MCF 10A (cell line): ENCODE measurements at regions not wholly inside any gene's neighbourhood (a gene's known extent, or its start where the extent isn't known, plus 50 kb on each side); places are given as distances from the start of the nearest gene placed in this dataset.
"Not testable (repeated sequence)": the region's sequence is repeated elsewhere in the genome, so short reads cannot be mapped to it uniquely, and the experiment has no call there.

Experiments used
- BruUV-seq: library from RNA; stranded (reverse); fragments of 400-500 nt; replicated peaks from 2 replicates; lab custom pipeline; 2021; lab: Mats Ljungman, UMichigan
- CTCF ChIA-PET: fragments of 300-600 bp; sonication (Branson Sonifier 250); formaldehyde crosslinking; extraction: SDS; loops from one replicate; lab custom pipeline; 2021; ENCODE audit warnings: antibody characterized with exemption, inconsistent platforms; lab: Yijun Ruan, JAX
- POLR2A ChIA-PET: fragments of 300-600, 350-650 bp; sonication (Branson Sonifier 250); formaldehyde crosslinking; extraction: SDS; loops from one replicate; lab custom pipeline; 2020; ENCODE audit warnings: antibody characterized with exemption, inconsistent platforms; lab: Yijun Ruan, JAX
- DNase-seq: peaks from one replicate; pipeline ENCODE4 v3.0.0-alpha.2; 2018; ENCODE audit not compliant: unreplicated experiment
- H3K27ac Mint-ChIP-seq: one replicate; pipeline ENCODE4 v1.8.0; 2022; ENCODE audit warnings: mild to moderate bottlenecking, low read depth, mixed read lengths; ENCODE audit not compliant: unreplicated experiment
- H3K27me3 Mint-ChIP-seq: one replicate; pipeline ENCODE4 v1.8.0; 2022; ENCODE audit warnings: mixed read lengths; ENCODE audit not compliant: insufficient read depth, unreplicated experiment
- H3K36me3 Mint-ChIP-seq: one replicate; pipeline ENCODE4 v1.8.0; 2022; ENCODE audit warnings: mild to moderate bottlenecking, moderate library complexity, mixed read lengths; ENCODE audit not compliant: insufficient read depth, unreplicated experiment
- H3K4me1 Mint-ChIP-seq: one replicate; pipeline ENCODE4 v1.8.0; 2022; ENCODE audit warnings: mixed read lengths; ENCODE audit not compliant: insufficient read depth, unreplicated experiment
- H3K4me3 Mint-ChIP-seq: one replicate; pipeline ENCODE4 v1.8.0; 2022; ENCODE audit warnings: mild to moderate bottlenecking, moderate library complexity, mixed read lengths; ENCODE audit not compliant: unreplicated experiment
- H3K9me3 Mint-ChIP-seq: one replicate; pipeline ENCODE4 v1.8.0; 2022; ENCODE audit warnings: mixed read lengths; ENCODE audit not compliant: unreplicated experiment
- intact Hi-C: fragments of 100-400 bp; cut with micrococcal nuclease; formaldehyde crosslinking; loops from 2 replicates; pipeline ENCODE4 v1.14.1; 2022
- TF ChIP-seq, protein P1 (sequence below): fragments of 200-600 bp; IDR thresholded peaks from one replicate; pipeline ENCODE4 v1.8.0; 2022; ENCODE audit warnings: antibody characterized with exemption, mild to moderate bottlenecking; ENCODE audit not compliant: unreplicated experiment

DNA sequence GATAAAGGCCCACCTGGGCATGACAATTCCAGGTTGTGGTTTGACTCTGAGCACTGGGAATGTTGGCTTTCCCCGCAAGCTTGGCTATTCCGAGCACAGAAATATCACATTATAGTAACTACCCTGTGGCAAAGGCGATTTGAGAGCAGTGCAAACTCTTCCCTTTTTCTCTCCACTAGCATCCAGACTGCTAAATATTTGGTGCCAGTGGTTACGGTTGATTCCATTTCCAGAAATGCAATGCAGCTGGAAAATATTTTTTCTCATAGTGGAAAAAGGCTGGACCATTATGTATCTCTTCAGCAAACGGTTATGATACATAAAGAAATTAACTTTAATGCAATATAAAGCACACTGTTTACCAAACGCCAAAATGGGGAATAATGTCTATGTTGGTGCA lies 158.0 kb downstream of the ENC1 start:
- POLR2A ChIA-PET: no interaction called here
- no peaks in the 10 kb centered on the region for H3K27me3 Mint-ChIP-seq
- no peak for DNase-seq
- intact Hi-C loops: no loop called here
- H3K4me3 Mint-ChIP-seq: no peak overlapping the region
- no peaks in the 10 kb centered on the region for H3K36me3 Mint-ChIP-seq
- CTCF ChIA-PET: interaction anchor here (0.7 kb wide), 1 partner anchor 426 kb away, joined by 4 read pairs; no protein-coding TSS in a partner anchor
- H3K9me3 Mint-ChIP-seq: no peaks in the 10 kb centered on the region
- no TSS peak for BruUV-seq
- TF ChIP-seq, protein P1, sequence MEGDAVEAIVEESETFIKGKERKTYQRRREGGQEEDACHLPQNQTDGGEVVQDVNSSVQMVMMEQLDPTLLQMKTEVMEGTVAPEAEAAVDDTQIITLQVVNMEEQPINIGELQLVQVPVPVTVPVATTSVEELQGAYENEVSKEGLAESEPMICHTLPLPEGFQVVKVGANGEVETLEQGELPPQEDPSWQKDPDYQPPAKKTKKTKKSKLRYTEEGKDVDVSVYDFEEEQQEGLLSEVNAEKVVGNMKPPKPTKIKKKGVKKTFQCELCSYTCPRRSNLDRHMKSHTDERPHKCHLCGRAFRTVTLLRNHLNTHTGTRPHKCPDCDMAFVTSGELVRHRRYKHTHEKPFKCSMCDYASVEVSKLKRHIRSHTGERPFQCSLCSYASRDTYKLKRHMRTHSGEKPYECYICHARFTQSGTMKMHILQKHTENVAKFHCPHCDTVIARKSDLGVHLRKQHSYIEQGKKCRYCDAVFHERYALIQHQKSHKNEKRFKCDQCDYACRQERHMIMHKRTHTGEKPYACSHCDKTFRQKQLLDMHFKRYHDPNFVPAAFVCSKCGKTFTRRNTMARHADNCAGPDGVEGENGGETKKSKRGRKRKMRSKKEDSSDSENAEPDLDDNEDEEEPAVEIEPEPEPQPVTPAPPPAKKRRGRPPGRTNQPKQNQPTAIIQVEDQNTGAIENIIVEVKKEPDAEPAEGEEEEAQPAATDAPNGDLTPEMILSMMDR: no peak
- no peaks in the 10 kb centered on the region for H3K4me1 Mint-ChIP-seq
- no peak overlapping the region for H3K27ac Mint-ChIP-seq

DNA sequence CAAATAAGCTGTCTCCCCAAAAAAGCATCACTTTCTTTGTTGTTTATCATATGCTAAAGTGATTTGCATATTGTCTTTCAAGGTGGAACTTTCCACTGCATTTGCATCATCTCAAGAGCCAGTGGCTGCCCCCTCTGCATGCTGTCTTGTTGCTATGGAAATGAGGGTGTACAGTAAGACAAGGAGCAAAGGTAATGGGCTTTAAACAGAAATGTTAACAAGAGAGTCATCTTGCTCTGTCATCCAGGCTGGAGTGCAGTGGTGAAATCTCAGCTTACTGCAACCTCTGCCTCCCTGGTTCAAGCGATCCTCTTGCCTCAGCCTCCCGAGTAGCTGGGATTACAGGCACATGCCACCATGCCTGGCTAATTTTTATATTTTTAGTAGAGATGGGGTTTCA lies 159.2 kb downstream of the ENC1 start:
- POLR2A ChIA-PET: interaction anchor here (0.6 kb wide), 1 partner anchor 716 kb away, joined by 3 read pairs; no protein-coding TSS in a partner anchor
- intact Hi-C loops, H3K4me1 Mint-ChIP-seq, DNase-seq, H3K36me3 Mint-ChIP-seq, H3K9me3 Mint-ChIP-seq, BruUV-seq, H3K4me3 Mint-ChIP-seq, H3K27me3 Mint-ChIP-seq, H3K27ac Mint-ChIP-seq: not testable (repeated sequence)
- CTCF ChIA-PET: interaction anchor here (0.7 kb wide), 1 partner anchor 99 kb away, joined by 3 read pairs; no protein-coding TSS in a partner anchor

DNA sequence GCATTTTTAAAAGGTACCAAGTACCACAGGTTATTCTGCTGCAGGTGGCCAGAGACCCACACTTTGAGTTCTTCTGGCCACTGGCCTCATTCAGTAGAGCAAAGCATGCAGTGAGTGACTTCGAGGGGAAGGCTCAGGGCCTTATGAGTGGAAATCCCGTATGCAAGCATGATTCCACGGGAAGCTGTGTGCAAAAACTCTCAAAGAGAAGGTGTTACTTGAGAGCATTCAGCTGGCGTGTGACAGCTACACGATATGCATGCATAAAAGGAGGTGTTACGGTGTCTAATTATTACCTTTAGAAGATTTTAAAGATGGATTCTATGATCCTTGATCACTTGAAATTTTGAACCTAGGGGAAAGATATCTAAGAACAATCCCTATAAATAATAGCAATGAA lies 160.3 kb downstream of the ENC1 start:
- Mint-ChIP-seq H3K9me3 (no peaks in the 10 kb centered on the region), H3K4me3 (no peak overlapping the region), H3K4me1 (no peaks in the 10 kb centered on the region), H3K36me3 (no peaks in the 10 kb centered on the region), H3K27me3 (peaks cover 10% of the 10 kb centered on the region), H3K27ac (no peak overlapping the region)
- TF ChIP-seq, protein P1: no peak
- POLR2A ChIA-PET: no interaction called here
- BruUV-seq: no TSS peak
- CTCF ChIA-PET: no interaction called here
- intact Hi-C loops: no loop called here
- DNase-seq: no peak

DNA sequence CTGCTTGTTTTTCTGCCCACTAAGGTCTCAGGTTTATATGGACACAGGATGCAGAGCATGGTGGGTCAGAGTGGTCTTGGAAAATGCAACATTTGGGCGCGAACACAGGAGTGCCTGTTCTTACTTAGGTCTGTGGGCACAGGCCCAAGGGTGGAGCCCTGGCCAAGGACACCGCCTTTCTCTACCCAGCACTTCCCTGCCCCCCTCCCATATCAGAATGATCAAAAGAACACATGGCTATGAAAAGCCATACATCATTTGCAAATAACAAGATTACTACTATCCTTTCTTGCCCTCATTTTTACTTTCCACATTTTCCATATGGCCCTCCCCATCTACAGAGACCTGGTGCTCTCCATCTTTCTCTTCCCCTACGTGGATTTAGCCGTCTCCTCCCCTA lies 162.2 kb downstream of the ENC1 start:
- intact Hi-C loops: no loop called here
- no peak for DNase-seq
- H3K4me3 Mint-ChIP-seq: no peak overlapping the region
- ChIA-PET POLR2A (no interaction called here), CTCF (no interaction called here)
- BruUV-seq: no TSS peak
- no peak overlapping the region for H3K27ac Mint-ChIP-seq
- H3K9me3 Mint-ChIP-seq: no peaks in the 10 kb centered on the region
- H3K4me1 Mint-ChIP-seq: no peaks in the 10 kb centered on the region
- H3K27me3 Mint-ChIP-seq: peaks cover 10% of the 10 kb centered on the region
- TF ChIP-seq, protein P1: no peak
- no peaks in the 10 kb centered on the region for H3K36me3 Mint-ChIP-seq

- no TSS peak for BruUV-seq
- TF ChIP-seq, protein P1: no peak
- intact Hi-C loops: no loop called here
- no peak for DNase-seq
- ChIA-PET CTCF (interaction anchor here (0.6 kb wide), 1 partner anchor 432 kb away, joined by 3 read pairs; no protein-coding TSS in a partner anchor), POLR2A (no interaction called here)
- Mint-ChIP-seq H3K4me3 (no peak overlapping the region), H3K4me1 (no peaks in the 10 kb centered on the region), H3K9me3 (no peaks in the 10 kb centered on the region), H3K36me3 (no peaks in the 10 kb centered on the region), H3K27ac (no peak overlapping the region), H3K27me3 (peaks cover 10% of the 10 kb centered on the region)
These were observed 162.8 kb downstream of the ENC1 start for GRCh38 chr5:74477761-74478160.
